Ovary (tissue), 3 donors: ENCODE measurements at regions not wholly inside any gene's neighbourhood (a gene's known extent, or its start where the extent isn't known, plus 50 kb on each side); places are given as distances from the start of the nearest gene placed in this dataset.
"Not testable (repeated sequence)": the region's sequence is repeated elsewhere in the genome, so short reads cannot be mapped to it uniquely, and the experiment has no call there.

ENCODE experiments used
- EP300 ChIP-seq: sonication (generic); formaldehyde crosslinking; IDR thresholded peaks from one replicate; pipeline ENCODE4 v1.6.1; 2017; ENCODE audit warnings: antibody characterized with exemption
- POLR2A ChIP-seq: fragments of 450-650 bp; IDR thresholded peaks from one replicate; pipeline ENCODE4 v1.6.1; 2017; ENCODE audit warnings: antibody characterized with exemption, mild to moderate bottlenecking, moderate library complexity
- TF ChIP-seq, protein P1 (sequence below), 3 donors: fragments of 450-650 bp in 2 of 3; fragments of 200-600 bp in 1 of 3; IDR thresholded peaks; one replicate each; pipeline versions ENCODE4 v1.5.1 to v1.8.0; 2016 to 2022; ENCODE audit warnings: antibody characterized with exemption in 3 of 3, mild to moderate bottlenecking in 1 of 3
- donor health status: DM: no; HTN: no; CAD: no.

DNA sequence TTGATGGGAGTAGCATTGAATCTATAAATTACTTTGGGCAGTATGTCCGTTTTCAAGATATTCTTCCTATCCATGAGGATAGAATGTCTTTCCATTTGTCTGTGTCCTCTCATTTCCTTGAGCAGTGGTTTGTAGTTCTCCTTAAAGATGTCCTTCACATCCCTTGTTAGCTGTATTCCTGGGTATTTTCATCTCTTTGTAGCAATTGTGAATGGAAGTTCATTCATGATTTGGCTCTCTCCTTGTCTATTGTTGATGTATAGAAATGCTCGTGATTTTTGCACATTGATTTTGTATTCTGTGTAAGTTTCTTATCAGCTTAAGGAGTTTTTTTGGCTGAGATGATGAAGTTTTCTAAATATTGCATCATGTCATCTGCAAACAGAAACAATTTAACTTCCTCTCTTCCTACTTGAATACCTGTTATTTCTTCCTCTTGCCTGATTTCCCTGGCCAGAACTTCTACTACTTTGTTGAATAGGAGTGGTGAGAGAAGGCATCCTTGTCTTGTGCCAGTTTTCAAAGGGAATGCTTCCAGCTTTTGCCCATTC, 741.0 kb downstream of the TMTC2 start:
- TF ChIP-seq, protein P1, sequence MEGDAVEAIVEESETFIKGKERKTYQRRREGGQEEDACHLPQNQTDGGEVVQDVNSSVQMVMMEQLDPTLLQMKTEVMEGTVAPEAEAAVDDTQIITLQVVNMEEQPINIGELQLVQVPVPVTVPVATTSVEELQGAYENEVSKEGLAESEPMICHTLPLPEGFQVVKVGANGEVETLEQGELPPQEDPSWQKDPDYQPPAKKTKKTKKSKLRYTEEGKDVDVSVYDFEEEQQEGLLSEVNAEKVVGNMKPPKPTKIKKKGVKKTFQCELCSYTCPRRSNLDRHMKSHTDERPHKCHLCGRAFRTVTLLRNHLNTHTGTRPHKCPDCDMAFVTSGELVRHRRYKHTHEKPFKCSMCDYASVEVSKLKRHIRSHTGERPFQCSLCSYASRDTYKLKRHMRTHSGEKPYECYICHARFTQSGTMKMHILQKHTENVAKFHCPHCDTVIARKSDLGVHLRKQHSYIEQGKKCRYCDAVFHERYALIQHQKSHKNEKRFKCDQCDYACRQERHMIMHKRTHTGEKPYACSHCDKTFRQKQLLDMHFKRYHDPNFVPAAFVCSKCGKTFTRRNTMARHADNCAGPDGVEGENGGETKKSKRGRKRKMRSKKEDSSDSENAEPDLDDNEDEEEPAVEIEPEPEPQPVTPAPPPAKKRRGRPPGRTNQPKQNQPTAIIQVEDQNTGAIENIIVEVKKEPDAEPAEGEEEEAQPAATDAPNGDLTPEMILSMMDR (IDR thresholded peaks at IDR 0.05) = not testable (repeated sequence)
- not testable (repeated sequence) for TF ChIP-seq POLR2A, EP300
